Skin epidermis (tissue), 12 donors: ENCODE measurements at regions not wholly inside any gene's neighbourhood (a gene's known extent, or its start where the extent isn't known, plus 50 kb on each side); places are given as distances from the start of the nearest gene placed in this dataset.
"Not testable (repeated sequence)": the region's sequence is repeated elsewhere in the genome, so short reads cannot be mapped to it uniquely, and the experiment has no call there.

Experiments
- H3K27ac ChIP-seq, 21 experiments: fragments of 200-600 bp; sonication (generic) in 11 of 21; one replicate each; pipeline ENCODE4 v1.5.0; 2020; ENCODE audit warnings: mild to moderate bottlenecking in 3 of 21, inconsistent platforms in 2 of 21, moderate library complexity in 2 of 21
- H3K4me3 ChIP-seq, 7 experiments: fragments of 200-600 bp; sonication (generic) in 2 of 7; one replicate each; pipeline ENCODE4 v1.5.0; 2020; ENCODE audit warnings: inconsistent platforms in 2 of 7, mild to moderate bottlenecking in 2 of 7, moderate library complexity in 1 of 7

GRCh38 chr13:60662595-60662994, 265.6 kb downstream of the TDRD3 start:
- Histone ChIP-seq H3K4me3 (no peak overlapping the region), H3K27ac (no peak overlapping the region)

- H3K4me3 ChIP-seq = no peak overlapping the region
- no peak overlapping the region for H3K27ac ChIP-seq
Measured at GRCh38 chr13:60661521-60661920, 264.5 kb downstream of the TDRD3 start.

- not testable (repeated sequence) for H3K27ac ChIP-seq, H3K4me3 ChIP-seq
Measured at GRCh38 chr13:60657586-60657985, 260.6 kb downstream of the TDRD3 start.

- no peak overlapping the region for H3K4me3 ChIP-seq
- no peak overlapping the region for H3K27ac ChIP-seq
Measured at GRCh38 chr13:60655256-60655655, 258.2 kb downstream of the TDRD3 start.

GRCh38 chr13:60654415-60654814, 257.4 kb downstream of the TDRD3 start:
- no peak overlapping the region for H3K27ac ChIP-seq
- no peak overlapping the region for H3K4me3 ChIP-seq

- Histone ChIP-seq H3K27ac (no peak overlapping the region), H3K4me3 (no peak overlapping the region)
Measured at GRCh38 chr13:60647547-60647946, 250.5 kb downstream of the TDRD3 start.

- H3K27ac ChIP-seq = no peak overlapping the region
Measured at GRCh38 chr13:60646620-60647019, 249.6 kb downstream of the TDRD3 start.

GRCh38 chr13:60645676-60646075, 248.7 kb downstream of the TDRD3 start:
- no peak overlapping the region for H3K27ac ChIP-seq
- H3K4me3 ChIP-seq = no peak overlapping the region

More at GRCh38 chr13:60646620-60647019, 249.6 kb downstream of the TDRD3 start:
- H3K4me3 ChIP-seq = no peak overlapping the region

- Histone ChIP-seq H3K4me3 (no peak overlapping the region), H3K27ac (no peak overlapping the region)
Measured at GRCh38 chr13:60642552-60642951, 245.5 kb downstream of the TDRD3 start.

- no peak overlapping the region for H3K27ac ChIP-seq
- no peak overlapping the region for H3K4me3 ChIP-seq
Measured at GRCh38 chr13:60629158-60629557, 232.1 kb downstream of the TDRD3 start.

GRCh38 chr13:60627071-60627686, 230.2 kb downstream of the TDRD3 start:
- Histone ChIP-seq H3K27ac (no peak overlapping the region), H3K4me3 (no peak overlapping the region)
